22Rv1 (cell line): ENCODE measurements at regions not wholly inside any gene's neighbourhood (a gene's known extent, or its start where the extent isn't known, plus 50 kb on each side); places are given as distances from the start of the nearest gene placed in this dataset.

Experiments used
- ZFX ChIP-seq: fragments of 450-650 bp; IDR thresholded peaks from 2 replicates; pipeline ENCODE4 v1.6.1; 2017; ENCODE audit warnings: antibody characterized with exemption, borderline replicate concordance
- TF ChIP-seq, protein P1 (sequence below): fragments of 450-650 bp; IDR thresholded peaks from 2 replicates; pipeline ENCODE4 v1.5.1; 2017; ENCODE audit warnings: mild to moderate bottlenecking

DNA sequence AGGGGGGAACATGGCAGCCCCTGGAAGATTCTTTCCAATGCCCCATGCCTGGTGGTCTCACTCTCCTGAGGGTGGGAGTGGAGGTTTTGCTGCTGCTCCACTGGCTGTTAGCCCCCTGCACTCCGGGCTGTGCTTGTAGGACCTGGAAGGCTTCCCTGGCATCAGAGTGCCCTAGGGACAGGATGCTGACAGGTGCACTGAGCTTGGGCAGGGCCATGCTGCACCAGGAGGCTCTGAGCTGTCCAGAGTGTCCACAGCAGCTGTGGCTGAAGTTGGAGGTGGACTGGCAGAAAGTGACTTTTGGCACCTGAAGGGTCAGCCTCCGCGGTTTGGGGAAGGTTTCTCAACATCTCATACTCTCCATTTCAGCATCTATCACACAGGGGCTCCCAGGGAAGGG, 249.1 kb downstream of the GADD45G start:
- TF ChIP-seq, protein P1, sequence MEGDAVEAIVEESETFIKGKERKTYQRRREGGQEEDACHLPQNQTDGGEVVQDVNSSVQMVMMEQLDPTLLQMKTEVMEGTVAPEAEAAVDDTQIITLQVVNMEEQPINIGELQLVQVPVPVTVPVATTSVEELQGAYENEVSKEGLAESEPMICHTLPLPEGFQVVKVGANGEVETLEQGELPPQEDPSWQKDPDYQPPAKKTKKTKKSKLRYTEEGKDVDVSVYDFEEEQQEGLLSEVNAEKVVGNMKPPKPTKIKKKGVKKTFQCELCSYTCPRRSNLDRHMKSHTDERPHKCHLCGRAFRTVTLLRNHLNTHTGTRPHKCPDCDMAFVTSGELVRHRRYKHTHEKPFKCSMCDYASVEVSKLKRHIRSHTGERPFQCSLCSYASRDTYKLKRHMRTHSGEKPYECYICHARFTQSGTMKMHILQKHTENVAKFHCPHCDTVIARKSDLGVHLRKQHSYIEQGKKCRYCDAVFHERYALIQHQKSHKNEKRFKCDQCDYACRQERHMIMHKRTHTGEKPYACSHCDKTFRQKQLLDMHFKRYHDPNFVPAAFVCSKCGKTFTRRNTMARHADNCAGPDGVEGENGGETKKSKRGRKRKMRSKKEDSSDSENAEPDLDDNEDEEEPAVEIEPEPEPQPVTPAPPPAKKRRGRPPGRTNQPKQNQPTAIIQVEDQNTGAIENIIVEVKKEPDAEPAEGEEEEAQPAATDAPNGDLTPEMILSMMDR = no peak
- TF ChIP-seq ZFX = no peak
